NT2/D1 (cell line): ENCODE measurements at regions not wholly inside any gene's neighbourhood (a gene's known extent, or its start where the extent isn't known, plus 50 kb on each side); places are given as distances from the start of the nearest gene placed in this dataset.

Experiments used
- YY1 ChIP-seq: IDR thresholded peaks from 2 replicates; pipeline ENCODE4 v1.6.1; 2011; ENCODE audit not compliant: insufficient read length, insufficient read depth
- ZNF274 ChIP-seq: IDR thresholded peaks from 2 replicates; pipeline ENCODE4 v1.6.1; 2011; ENCODE audit warnings: mild to moderate bottlenecking, low read depth, low read length

DNA sequence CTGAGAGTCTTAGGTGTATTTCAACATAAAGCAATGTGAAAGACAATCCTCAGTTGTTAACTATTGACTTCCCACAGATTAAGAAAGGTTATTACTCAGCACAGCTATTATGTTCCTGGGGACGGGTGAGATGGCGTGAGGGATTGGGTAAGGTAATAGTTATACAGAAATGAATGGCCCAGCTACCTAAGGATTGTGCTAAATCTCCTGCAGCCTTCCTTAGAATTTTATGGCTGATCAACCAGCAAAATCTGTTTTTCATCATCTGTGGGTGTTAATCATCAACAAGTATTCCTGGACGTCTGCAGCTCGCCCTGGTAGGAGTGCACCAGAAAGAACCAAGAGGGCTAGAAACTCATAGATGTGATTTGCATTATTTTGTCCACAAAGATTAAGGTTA is 146.0 kb upstream of the IVNS1ABP start:
- TF ChIP-seq ZNF274, result no peak
- TF ChIP-seq YY1, result no peak
